ENCODE measurements at regions not wholly inside any gene's neighbourhood (a gene's known extent, or its start where the extent isn't known, plus 50 kb on each side); places are given as distances from the start of the nearest gene placed in this dataset.

DNA sequence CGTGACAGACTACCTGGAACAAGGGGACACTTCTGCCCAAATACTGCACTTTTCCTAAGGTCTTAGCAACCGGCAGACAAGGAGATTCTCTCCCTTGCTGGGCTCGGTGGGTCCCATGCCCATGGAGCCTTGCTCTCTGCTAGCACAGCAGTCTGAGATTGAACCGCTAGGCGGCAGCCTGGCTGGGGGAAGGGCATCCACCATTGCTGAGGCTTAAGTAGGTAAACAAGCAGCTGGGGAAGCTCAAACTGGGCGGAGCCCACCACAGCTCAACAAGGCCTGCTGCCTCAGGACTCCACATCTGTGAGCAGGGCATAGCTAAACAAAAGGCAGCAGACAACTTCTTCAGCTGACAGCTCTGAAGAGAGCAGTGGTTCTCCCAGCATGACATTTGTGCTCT is 87.8 kb upstream of the ASCC3 start:
- TF ChIP-seq, protein P1, sequence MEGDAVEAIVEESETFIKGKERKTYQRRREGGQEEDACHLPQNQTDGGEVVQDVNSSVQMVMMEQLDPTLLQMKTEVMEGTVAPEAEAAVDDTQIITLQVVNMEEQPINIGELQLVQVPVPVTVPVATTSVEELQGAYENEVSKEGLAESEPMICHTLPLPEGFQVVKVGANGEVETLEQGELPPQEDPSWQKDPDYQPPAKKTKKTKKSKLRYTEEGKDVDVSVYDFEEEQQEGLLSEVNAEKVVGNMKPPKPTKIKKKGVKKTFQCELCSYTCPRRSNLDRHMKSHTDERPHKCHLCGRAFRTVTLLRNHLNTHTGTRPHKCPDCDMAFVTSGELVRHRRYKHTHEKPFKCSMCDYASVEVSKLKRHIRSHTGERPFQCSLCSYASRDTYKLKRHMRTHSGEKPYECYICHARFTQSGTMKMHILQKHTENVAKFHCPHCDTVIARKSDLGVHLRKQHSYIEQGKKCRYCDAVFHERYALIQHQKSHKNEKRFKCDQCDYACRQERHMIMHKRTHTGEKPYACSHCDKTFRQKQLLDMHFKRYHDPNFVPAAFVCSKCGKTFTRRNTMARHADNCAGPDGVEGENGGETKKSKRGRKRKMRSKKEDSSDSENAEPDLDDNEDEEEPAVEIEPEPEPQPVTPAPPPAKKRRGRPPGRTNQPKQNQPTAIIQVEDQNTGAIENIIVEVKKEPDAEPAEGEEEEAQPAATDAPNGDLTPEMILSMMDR (IDR thresholded peaks at IDR 0.05; ENCODE audit: insufficient read depth, low read depth, low read length), result no peak
- TF ChIP-seq EZH2 (IDR thresholded peaks at IDR 0.05; ENCODE audit: insufficient read depth, low read length), result no peak
